ENCODE measurements at regions not wholly inside any gene's neighbourhood (a gene's known extent, or its start where the extent isn't known, plus 50 kb on each side); places are given as distances from the start of the nearest gene placed in this dataset.

- Mint-ChIP-seq H3K9me3 (no peaks in the 10 kb centered on the region), H3K4me3 (no peak overlapping the region), H3K27me3 (peaks cover 21% of the 10 kb centered on the region), H3K27ac (no peak overlapping the region), H3K36me3 (ENCODE audit: low read depth) (no peaks in the 10 kb centered on the region), H3K4me1 (ENCODE audit: low read depth) (no peaks in the 10 kb centered on the region)
- intact Hi-C loops (cut with micrococcal nuclease), result no loop called here
These were observed 93.6 kb downstream of the MRPL36 start for GRCh38 chr5:1706021-1706420.

GRCh38 chr5:1704676-1705075 lies 95.0 kb downstream of the MRPL36 start:
- H3K36me3 Mint-ChIP-seq (ENCODE audit: low read depth), result no peaks in the 10 kb centered on the region
- peaks cover 16% of the 10 kb centered on the region for H3K27me3 Mint-ChIP-seq
- no peaks in the 10 kb centered on the region for H3K9me3 Mint-ChIP-seq
- H3K4me3 Mint-ChIP-seq, result no peak overlapping the region
- H3K27ac Mint-ChIP-seq, result no peak overlapping the region
- no peaks in the 10 kb centered on the region for H3K4me1 Mint-ChIP-seq (ENCODE audit: low read depth)
- intact Hi-C loops (cut with micrococcal nuclease), result no loop called here

DNA sequence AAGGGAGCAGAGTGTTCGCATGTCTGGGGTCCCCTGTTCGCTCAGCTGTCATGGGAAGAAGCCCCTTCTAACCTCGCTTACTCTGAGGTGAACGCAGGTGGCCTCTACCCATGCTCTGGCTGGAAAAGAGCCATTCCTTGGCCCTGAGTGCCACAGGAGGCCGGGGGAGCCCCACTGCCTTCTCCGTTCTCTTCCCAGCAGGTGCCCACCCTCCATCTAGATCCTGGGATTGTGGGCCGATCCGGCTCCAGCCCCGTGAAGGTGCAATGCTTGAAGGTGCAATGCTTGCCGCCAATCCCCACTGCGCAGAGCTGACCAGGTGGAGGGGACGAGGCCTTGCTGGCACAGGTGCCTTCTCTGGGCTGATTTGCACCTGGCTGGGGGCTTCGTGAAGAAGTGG lies 95.4 kb downstream of the MRPL36 start:
- H3K27ac Mint-ChIP-seq, result no peak overlapping the region
- no peak overlapping the region for H3K4me3 Mint-ChIP-seq
- intact Hi-C loops (cut with micrococcal nuclease), result no loop called here
- no peaks in the 10 kb centered on the region for H3K9me3 Mint-ChIP-seq
- peaks cover 12% of the 10 kb centered on the region for H3K27me3 Mint-ChIP-seq
- H3K4me1 Mint-ChIP-seq (ENCODE audit: low read depth), result no peaks in the 10 kb centered on the region
- H3K36me3 Mint-ChIP-seq (ENCODE audit: low read depth), result no peaks in the 10 kb centered on the region

GRCh38 chr5:1703352-1704050 lies 96.1 kb downstream of the MRPL36 start:
- Mint-ChIP-seq H3K36me3 (ENCODE audit: low read depth) (no peaks in the 10 kb centered on the region), H3K4me3 (no peak overlapping the region)

DNA sequence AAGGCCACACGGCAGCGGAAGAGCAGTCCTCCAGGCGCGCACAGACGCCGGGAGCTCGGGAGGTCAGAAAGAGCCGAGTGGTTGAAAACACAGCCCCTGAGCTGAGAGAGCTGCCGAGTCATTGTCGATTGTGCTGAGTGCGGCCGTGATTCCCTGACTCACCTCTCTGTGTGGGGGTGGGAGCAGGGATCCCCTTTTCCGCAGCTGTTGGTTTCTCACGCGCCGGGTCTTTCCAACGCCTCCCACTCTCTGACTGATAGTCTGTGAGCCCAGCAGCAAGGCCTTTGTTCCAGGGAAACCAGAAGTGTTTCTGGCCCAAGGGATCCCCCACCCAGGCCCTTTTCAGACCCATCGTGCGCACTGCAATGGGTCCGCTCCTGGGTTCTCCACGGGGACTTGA lies 97.3 kb downstream of the MRPL36 start:
- H3K27ac Mint-ChIP-seq, result no peak overlapping the region
- no peak overlapping the region for H3K4me3 Mint-ChIP-seq
- H3K4me1 Mint-ChIP-seq (ENCODE audit: low read depth), result no peaks in the 10 kb centered on the region
- H3K36me3 Mint-ChIP-seq (ENCODE audit: low read depth), result no peaks in the 10 kb centered on the region
- intact Hi-C loops (cut with micrococcal nuclease), result no loop called here
- no peaks in the 10 kb centered on the region for H3K9me3 Mint-ChIP-seq
- H3K27me3 Mint-ChIP-seq, result no peaks in the 10 kb centered on the region

More at GRCh38 chr5:1703352-1704050, 96.1 kb downstream of the MRPL36 start:
- no peak overlapping the region for H3K27ac Mint-ChIP-seq
- intact Hi-C loops (cut with micrococcal nuclease), result no loop called here
- no peaks in the 10 kb centered on the region for H3K4me1 Mint-ChIP-seq (ENCODE audit: low read depth)
- H3K9me3 Mint-ChIP-seq, result no peaks in the 10 kb centered on the region
- H3K27me3 Mint-ChIP-seq, result peaks cover 4% of the 10 kb centered on the region

GRCh38 chr5:1701884-1702283 lies 97.8 kb downstream of the MRPL36 start:
- no peak overlapping the region for H3K4me3 Mint-ChIP-seq
- no peaks in the 10 kb centered on the region for H3K9me3 Mint-ChIP-seq
- intact Hi-C loops (cut with micrococcal nuclease), result no loop called here
- no peaks in the 10 kb centered on the region for H3K36me3 Mint-ChIP-seq (ENCODE audit: low read depth)
- H3K4me1 Mint-ChIP-seq (ENCODE audit: low read depth), result no peaks in the 10 kb centered on the region
- no peaks in the 10 kb centered on the region for H3K27me3 Mint-ChIP-seq
- H3K27ac Mint-ChIP-seq, result no peak overlapping the region

- Mint-ChIP-seq H3K27ac (no peak overlapping the region), H3K27me3 (no peaks in the 10 kb centered on the region), H3K4me1 (ENCODE audit: low read depth) (no peaks in the 10 kb centered on the region), H3K9me3 (no peaks in the 10 kb centered on the region), H3K36me3 (ENCODE audit: low read depth) (no peaks in the 10 kb centered on the region), H3K4me3 (no peak overlapping the region)
- intact Hi-C loops (cut with micrococcal nuclease), result no loop called here
These were observed 98.3 kb downstream of the MRPL36 start for GRCh38 chr5:1701216-1701864.

GRCh38 chr5:1699394-1699793 lies 100.2 kb downstream of the MRPL36 start:
- Mint-ChIP-seq H3K27me3 (peaks cover 2% of the 10 kb centered on the region), H3K4me1 (ENCODE audit: low read depth) (no peaks in the 10 kb centered on the region), H3K27ac (no peak overlapping the region), H3K4me3 (no peak overlapping the region), H3K9me3 (no peaks in the 10 kb centered on the region), H3K36me3 (ENCODE audit: low read depth) (no peaks in the 10 kb centered on the region)
- intact Hi-C loops (cut with micrococcal nuclease), result no loop called here

DNA sequence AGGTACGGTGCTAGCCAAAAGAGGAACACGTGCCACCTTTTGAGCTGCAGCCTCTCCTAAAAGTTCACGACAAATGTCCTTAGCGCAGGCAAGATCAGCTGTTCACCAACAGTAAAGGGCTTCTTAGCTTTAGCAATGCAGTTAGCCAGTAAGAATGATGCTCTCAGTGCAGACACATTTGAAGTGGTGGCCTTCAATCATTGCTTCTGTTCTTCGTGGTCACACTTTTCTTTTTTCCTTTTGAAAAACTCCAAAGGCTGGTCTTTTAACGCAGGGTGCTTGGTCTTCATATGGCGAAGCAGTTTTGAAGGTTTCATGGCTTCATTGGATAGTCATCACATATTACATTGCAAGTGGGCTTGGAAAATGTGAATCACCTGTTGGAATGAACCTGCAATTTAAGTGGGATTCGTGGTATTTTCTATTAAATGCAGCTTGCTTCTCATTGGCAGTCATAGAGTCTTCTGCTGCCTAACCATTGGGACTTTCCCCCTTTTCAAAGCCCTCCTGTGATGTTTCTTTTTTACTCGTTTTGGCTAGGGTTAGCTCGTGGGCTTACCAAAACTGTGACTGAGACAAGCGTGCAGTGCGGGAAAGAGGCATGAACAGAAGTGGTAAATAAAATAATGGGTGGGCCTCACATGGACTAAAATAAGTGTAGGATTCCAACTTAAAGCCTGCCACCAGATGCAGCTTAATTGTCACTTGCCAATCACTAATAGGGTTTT lies 100.9 kb downstream of the MRPL36 start:
- Mint-ChIP-seq H3K36me3 (ENCODE audit: low read depth) (no peaks in the 10 kb centered on the region), H3K4me1 (ENCODE audit: low read depth) (no peaks in the 10 kb centered on the region), H3K27me3 (peaks cover 3% of the 10 kb centered on the region), H3K4me3 (no peak overlapping the region), H3K27ac (no peak overlapping the region), H3K9me3 (no peaks in the 10 kb centered on the region)
- intact Hi-C loops (cut with micrococcal nuclease), result no loop called here

DNA sequence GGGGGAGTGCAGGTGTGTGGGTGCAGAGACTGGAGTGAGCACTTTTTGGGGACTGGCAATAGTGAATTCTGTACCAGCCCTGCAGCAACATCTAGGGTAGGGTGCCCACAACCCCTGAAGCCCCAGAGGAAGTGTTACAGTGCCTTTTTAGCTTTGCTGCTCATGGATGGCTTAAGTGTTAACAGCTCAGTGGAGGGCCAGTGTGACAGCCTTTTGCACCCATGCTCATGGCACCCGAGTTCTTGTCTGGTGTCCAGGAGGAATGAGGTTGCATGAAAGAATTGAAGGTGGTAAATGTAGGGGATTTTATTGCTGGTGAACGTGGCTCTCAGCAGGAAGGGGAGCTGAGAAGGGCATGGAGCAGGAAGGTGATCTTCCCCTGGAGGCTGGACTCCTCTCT lies 107.3 kb downstream of the MRPL36 start:
- H3K27me3 Mint-ChIP-seq, result peaks cover 4% of the 10 kb centered on the region
- H3K4me1 Mint-ChIP-seq (ENCODE audit: low read depth), result no peaks in the 10 kb centered on the region
- intact Hi-C loops (cut with micrococcal nuclease), result no loop called here
- H3K36me3 Mint-ChIP-seq (ENCODE audit: low read depth), result no peaks in the 10 kb centered on the region
- no peak overlapping the region for H3K4me3 Mint-ChIP-seq
- no peak overlapping the region for H3K27ac Mint-ChIP-seq
- no peaks in the 10 kb centered on the region for H3K9me3 Mint-ChIP-seq

DNA sequence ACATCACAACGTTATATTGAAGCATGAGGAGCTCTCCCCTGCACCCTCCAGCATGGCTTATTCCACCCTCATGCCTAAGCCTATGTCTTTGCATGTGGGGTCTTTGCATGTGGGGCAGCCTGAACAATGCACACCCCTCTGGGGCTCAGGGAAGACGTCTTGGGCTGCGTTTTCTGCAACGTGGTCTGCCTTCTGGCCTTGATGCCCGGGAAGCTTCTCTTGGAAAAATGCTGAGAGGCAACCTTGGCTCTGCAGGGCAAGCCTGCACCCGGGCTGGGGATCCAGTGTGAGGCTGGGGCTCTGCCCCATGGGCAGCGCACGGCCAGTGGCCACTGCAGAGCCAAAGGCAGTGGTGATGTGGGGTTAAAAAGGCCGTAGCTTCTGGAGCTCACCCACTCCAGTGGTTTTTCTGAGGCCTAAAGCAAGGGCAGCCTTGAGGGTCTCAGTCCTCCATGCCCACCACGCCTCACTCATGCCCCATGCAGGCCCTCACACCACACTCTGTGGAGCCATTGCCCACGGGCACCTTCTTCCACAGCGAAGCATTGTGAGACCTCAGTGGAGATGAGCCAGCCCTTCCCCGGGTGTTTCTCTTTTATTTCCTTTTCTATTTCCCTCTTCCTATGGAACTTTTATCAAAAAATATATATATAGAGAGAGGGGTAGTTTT lies 112.2 kb downstream of the MRPL36 start:
- H3K4me3 Mint-ChIP-seq, result no peak overlapping the region
- H3K36me3 Mint-ChIP-seq (ENCODE audit: low read depth), result no peaks in the 10 kb centered on the region
- H3K27ac Mint-ChIP-seq, result no peak overlapping the region
- intact Hi-C loops (cut with micrococcal nuclease), result no loop called here
- H3K27me3 Mint-ChIP-seq, result peaks cover 3% of the 10 kb centered on the region
- no peaks in the 10 kb centered on the region for H3K4me1 Mint-ChIP-seq (ENCODE audit: low read depth)
- no peaks in the 10 kb centered on the region for H3K9me3 Mint-ChIP-seq

DNA sequence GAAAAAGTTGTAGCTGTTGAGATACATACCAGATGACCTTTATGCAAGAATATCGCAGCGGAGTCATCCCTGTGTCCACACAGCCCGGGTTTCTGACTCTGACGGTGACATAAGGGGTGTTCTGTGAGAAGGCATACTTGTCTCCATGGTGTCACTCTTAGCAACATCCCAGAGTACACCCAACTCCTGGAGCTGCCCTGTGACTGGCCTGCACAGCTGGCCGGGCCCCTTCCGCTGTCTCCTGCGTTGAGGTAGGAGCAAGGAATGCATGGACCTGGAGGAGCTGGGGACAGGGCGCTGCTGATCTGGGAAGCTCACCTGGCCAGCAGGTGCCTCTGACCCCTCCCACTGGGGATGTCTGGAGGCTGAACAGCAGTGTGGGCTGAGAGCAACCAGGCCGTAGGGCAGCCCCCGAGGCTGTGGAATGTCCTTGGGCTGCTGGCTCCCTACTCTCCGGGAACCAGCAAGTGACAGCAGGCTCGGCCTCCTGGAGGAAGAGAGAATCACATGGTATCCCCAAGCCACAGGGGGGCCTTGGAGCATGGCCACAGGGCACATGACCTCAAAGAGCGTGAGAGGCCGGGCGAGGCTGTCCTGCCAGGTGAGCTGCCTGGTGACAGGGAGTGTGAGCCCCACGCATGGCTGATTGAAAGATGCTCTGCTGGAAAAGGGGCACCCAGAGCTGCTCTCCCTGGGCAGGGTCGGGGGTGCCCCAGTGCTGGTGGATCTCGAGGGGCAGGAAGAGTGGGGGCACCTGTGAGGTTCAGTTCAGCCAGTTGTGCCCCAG lies 113.4 kb downstream of the MRPL36 start:
- Mint-ChIP-seq H3K9me3 (no peaks in the 10 kb centered on the region), H3K4me1 (ENCODE audit: low read depth) (no peaks in the 10 kb centered on the region), H3K27ac (no peak overlapping the region), H3K36me3 (ENCODE audit: low read depth) (no peaks in the 10 kb centered on the region), H3K27me3 (peaks cover 6% of the 10 kb centered on the region), H3K4me3 (no peak overlapping the region)
- intact Hi-C loops (cut with micrococcal nuclease), result no loop called here

GRCh38 chr5:1685066-1685465 lies 114.6 kb downstream of the MRPL36 start:
- Mint-ChIP-seq H3K4me1 (ENCODE audit: low read depth) (no peaks in the 10 kb centered on the region), H3K4me3 (no peak overlapping the region), H3K27ac (no peak overlapping the region), H3K36me3 (ENCODE audit: low read depth) (no peaks in the 10 kb centered on the region), H3K27me3 (peaks cover 7% of the 10 kb centered on the region), H3K9me3 (no peaks in the 10 kb centered on the region)
- intact Hi-C loops (cut with micrococcal nuclease), result no loop called here
